HG02798 (cell line): ENCODE measurements at regions not wholly inside any gene's neighbourhood (a gene's known extent, or its start where the extent isn't known, plus 50 kb on each side); places are given as distances from the start of the nearest gene placed in this dataset.

Experiments used
- ATAC-seq: cut with Tn5 transposase; IDR thresholded peaks from one replicate; pipeline ENCODE4 v1.9.1; 2021; ENCODE audit warnings: mild to moderate bottlenecking; ENCODE audit not compliant: unreplicated experiment, poor library complexity

DNA sequence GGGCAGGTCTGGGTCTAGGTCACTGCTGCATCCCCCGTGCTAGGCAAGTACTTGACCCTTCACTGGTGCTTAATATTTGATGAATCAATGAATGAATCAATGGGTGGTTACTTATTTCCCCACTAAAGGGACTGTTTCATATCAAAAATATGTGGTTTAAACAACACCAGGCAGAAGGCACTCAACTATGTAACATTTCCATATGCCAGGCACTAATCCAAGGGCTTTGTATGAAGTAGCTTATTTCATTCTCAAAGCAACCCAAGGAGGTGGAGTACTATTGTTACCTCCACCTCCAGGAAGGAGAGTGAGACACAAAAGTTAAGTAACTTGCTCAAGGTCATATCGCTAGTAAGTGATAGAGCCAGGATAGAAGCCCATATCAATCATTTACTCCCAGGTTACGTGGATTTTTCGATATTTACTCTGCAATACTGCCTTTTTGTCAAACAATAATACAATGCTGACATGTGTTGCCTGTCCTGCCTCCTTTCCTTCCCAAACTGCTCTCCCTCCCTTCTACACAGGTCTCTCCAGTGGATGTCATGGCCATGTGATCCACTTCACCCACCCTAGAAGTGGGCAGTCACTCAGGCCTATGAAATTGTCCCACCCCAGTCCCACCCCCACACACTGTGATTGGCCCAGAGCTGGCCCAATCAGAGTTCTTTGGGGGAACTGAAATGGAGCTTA lies 142.8 kb downstream of the ETS2 start:
- ATAC-seq, result no peak

DNA sequence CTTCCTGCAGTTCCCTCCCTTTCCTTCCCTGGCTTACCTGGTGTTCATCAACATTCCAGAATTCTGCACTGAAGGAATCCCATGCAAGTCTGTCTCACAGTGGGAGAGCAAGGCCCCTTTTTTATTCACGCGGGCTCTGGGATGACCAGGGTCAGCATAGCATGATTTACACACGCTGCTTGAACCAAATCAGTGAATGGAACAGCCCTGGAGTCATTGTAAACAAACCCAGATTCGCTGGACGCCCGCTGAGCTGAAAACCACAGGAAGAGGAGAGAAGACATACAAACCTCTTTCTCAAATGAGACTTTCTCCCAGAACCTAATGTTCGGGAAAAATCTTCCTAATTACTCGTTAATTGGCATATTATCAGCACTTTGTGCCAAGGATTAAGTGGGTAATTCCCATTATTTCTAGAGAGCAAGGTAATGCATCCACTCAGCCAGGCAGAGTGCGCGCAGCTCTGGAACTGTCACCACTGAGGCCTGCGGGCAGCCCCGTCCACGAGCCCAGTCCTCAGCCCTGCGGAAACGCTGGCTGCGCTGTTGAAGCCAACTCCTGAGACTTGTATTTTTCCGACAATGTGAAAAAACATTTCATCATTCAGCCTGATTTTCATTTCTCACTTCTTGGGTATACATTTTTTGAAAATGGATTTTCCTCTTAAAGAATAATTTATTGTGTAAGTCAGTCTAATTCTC lies 140.0 kb downstream of the ETS2 start:
- no peak for ATAC-seq

DNA sequence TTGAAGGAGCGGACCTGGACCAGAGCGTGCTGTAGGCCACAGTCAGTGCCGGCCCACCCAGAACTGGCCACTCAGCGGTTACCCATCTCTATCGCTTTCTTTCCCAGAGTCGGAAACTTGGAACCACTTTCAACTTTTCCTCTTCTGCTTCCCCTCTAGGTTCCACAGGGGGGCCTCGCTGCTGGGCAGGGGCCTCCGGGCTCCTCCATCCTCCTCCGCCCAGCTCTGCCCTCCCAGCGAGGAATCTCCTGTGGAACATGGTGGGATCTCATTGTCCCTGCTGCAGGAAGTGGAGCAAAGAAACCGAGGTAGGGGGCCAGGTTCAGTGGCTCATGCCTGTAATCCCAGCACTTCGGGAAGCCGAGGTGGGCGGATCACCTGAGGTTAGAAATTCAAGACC lies 139.2 kb downstream of the ETS2 start:
- no peak for ATAC-seq

DNA sequence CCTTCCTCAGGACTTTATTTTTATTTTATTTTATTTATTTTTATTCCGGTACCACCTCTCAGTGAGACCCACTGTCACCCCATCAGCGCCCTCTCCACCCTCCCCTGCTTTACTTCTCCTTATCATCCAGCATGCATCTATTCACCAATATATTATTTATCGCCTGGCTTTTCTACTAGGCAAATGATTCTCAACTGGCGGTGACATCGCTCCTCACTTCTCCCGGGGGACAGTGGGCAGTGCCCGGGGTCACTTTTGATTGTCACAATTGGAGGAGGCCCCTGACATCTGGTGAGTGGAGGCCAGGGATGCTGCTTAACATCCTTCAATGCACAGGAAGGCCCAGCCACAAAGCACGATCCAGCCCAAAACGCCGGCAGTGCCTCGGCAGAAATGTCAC lies 138.7 kb downstream of the ETS2 start:
- ATAC-seq, result no peak

DNA sequence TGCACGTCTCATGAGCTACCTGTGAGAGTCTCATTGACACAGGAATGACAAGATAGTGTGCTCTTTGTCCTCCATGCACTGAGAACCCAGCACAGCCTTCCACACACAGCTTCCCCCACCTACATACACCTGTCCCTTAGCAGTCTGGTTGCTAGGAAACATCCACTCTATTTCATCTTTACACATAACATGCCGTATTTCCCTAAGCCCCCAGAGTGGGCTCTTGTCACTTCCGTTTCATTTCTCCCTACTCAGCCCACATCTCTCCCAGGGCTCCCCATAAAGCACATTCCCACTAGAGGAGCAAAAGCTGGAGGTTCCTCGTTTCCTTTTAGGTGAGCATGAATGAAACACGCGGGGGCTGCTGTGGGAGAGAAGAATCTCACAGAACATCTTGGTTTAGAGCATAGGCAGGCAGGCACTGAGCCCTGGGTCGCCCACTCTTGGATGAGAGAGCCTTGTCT lies 137.1 kb downstream of the ETS2 start:
- ATAC-seq, result no peak

DNA sequence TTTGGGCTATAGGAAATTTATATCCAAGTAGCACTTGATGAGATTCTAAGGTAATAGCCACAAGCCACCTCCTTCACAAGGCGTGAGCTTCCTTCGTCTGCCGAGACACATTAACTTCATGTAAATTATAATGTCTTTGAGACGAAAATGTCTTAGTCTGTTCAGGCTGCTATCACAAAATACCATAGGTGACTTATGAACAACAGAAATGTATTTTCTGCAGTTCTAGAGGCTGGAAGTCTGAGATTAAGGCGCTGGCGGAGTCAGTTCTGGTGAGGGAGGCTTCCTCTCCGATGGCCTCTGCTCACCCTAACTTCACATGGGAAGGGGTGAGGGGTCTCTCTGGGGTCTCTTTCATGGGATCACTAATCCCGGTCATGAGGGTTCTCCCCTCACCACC lies 133.0 kb downstream of the ETS2 start:
- no peak for ATAC-seq

DNA sequence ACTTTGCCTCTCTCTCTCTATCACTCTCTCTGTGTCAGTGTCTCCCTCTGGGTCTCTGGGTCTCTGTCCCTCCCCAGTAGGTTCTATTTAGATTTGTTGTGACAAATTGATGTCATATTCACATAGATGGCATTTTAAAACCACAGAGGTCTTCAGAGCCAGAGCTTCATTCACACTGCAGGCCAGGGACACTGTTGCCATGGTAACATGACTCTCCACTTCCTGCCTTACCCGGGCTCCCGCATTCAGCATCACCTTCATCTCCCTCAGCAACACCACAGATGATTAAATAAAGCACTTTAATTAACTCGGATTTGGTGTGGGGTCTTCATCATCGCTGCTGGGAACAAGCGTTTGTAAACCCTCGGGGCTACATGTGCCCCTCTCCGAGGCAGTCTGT lies 132.6 kb downstream of the ETS2 start:
- no peak for ATAC-seq

DNA sequence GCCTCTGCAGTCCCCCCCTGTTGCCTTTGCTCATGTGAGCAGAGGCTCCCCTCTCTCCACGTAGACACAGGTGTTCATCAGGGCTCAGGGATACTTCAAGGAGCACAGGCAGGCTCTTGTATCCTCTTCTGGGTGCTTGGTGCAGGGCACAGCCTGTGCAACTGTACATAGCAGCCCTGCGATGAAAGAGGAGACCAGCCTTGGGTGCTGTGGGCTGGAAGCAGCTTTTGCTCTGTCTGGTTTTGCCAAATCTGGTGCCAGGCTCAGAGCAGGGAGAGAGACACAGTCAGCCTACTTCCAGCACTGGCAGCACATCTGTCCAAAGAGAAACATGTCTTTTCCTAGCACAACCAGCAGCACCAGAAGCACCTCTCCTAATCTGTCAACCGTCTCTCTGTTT lies 132.1 kb downstream of the ETS2 start:
- no peak for ATAC-seq

DNA sequence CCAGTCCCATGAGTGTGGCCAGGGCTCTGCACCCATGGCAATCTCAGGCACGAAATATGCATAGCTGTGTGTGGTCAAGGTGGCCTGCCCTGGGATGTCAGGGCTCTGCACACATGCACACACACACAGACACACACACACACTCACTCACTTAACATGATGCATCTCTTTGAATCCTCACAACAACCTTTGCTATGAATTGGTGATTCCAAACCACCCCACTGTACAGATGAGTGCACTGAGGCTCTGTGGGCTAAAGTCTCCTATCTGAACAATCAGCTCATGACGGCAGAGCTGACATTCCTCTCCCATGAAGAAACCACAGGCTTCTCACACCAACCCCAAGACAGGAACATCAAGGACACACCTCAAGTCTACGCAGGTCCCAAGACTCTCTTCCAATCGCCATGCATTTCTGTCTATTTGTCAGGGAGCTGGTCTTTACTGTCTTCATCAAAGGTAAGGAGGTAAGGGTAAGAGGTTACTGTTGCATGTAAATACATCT lies 131.6 kb downstream of the ETS2 start:
- ATAC-seq, result no peak

DNA sequence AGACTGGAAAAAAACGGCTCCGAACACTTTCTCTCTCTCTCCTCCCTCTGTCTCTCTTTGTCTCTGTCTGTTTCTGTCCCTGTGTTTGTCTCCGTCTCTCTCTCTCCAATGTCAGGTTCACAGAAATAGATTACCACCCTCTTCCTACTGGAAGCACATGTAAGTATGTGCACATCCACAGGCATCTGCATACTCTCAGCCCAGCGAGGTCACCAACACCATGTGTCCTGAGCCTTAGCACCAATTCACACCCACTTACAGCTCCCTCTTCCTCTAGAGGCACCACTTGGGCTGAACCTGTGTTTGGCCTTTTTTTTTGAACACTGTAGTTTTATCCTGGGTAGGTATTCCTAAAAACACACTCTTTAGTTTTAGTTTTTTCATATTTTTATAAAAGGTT lies 130.5 kb downstream of the ETS2 start:
- no peak for ATAC-seq

DNA sequence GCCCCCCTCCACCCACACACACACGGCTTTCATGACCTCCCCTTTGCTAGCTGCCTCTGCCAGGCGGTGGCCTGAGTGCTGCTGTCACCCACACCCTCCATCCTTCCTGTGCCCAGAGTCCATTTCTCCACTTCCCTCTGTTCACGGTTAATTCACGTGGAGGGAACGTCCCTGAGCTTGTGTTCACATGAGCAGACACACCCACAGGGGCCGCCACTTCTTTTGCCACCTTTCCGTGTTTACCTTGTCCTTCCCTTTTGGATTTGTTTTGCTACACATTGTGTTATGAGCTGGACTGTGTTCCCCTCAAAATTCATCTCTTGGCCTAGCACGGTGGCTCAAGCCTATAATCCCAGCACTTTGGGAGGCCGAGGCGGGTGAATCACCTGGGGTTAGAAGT lies 128.0 kb downstream of the ETS2 start:
- no peak for ATAC-seq

DNA sequence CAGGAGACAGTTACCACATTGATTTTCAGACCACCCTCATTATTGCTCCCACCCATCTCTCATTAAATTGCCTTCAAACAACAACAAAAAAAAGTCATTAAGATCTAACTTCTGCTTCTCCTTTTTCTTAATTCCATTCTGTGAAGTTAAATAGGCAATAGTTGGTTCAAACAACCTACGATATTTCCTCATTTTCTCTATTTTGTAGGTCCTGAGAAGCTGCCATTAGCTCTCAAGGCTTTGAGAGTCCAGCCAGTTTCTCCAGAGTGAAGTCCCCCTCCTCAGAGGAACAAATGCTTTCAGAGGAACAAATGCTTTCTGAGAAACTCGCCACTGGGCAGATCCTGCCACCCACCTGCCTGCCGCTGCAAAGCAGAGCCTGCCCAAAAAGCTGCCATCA lies 125.6 kb downstream of the ETS2 start:
- no peak for ATAC-seq

DNA sequence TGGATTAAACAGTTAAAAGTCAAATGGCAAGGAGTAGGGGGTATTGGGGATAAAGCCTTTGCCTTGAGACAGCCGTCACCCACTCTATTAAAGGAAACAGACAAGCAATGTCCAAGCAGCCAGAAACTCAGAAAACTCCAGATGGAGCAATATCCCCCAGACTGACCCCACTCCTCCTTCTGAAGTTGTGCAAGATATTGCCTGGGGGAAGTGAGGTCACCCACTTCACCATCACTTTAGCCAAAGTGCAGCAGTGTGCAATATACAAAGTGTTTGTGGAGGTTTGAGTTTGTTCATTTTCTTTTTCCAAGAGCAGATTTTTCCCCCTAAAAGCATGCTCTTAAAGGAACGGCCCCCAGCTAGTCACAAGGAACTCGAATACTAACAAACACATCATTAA lies 125.1 kb downstream of the ETS2 start:
- ATAC-seq, result no peak

DNA sequence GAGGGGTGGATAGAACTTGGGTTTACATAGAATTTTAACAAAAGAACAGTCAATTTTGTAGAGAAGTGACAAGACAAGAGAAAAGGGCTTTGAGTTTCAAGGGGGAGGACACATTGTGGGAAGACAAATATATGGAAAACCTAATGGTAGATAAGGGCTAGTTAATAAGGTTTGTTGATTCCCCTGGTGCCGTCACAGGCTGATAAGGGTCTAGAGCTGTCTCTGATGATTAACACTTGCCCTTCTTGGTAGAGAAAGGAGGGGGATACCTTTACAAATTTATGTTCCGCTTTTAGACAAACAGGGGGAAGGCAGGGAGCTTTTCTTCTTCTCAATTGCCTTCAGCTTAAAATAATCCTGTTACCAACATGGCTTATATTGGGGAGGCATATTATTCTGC lies 124.3 kb downstream of the ETS2 start:
- no peak for ATAC-seq

DNA sequence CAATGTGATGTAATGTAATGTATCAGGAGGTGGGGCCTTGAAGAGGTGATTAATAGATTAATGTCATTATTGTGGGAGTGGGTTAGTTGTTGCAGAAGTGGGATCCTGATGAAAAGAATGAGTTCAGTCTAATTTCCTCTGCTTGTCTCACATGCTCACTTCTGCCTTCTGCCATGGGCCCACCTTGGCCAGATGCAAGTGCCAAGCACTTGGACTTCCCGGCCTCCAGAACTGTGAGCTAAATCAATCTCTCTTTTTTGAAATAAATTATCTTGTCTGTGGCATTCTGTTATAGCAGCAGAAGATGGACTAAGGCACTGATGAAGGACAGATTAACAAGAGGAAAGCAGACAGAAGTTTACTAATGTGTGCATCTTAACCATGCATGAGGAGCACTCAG lies 123.9 kb downstream of the ETS2 start:
- ATAC-seq, result no peak

DNA sequence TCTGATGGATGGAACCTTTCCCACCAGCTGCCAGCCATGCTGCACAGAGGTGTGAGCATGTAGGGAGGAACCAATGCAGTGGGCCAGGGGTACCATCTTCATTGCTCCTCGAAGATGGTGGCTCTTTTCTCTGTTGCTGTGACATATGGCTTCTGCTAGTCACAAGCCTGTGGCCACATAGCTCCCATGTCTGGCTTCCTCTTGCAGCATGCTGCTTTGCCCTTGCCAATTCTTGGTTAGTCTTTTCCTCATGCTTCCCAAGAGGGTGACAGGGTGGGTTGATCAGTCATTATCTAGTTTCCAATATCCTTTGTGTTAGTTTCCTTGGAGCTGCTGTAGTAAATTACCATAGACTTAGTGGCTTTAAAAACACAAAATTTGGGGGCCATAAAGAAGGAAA lies 123.4 kb downstream of the ETS2 start:
- ATAC-seq, result no peak

DNA sequence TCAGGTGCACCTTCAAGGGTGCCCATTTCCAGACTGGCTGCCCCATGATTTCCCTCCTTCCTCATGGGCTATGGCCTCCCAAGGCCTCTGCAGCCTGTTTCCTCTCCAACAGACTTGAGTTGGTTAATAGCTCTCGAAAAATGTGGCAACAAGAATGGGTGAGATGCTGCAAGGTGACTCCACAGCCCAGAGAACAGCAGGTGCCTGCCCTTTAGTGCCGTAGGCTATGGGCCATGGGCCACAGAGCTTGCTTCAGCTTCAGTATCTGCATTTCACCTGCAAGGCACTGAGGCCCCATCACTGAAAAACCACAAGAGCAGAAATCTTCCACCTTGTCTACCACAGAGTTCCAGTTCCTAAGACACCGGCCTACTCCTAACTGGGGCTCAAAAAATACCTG lies 122.0 kb downstream of the ETS2 start:
- ATAC-seq, result no peak

DNA sequence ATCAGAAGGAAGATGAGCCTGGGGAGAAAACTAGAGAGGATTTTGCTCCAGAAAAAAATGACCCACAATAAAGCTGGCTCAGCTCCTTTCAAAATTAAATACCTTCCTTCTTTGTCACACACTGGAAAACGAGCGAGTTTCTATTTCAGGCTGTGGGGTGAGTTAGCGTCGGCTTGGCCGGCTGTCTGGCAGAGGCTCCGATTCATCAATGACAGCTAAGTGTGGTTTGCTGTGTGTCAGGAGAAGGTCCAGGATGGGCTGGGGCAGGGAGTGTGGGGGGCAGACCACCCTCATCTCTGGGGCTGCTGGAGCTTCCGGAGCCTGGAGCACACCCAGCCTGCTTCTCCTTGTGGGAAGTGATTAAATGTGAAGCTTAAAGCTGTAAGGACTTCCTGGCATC lies 120.2 kb downstream of the ETS2 start:
- ATAC-seq, result no peak

DNA sequence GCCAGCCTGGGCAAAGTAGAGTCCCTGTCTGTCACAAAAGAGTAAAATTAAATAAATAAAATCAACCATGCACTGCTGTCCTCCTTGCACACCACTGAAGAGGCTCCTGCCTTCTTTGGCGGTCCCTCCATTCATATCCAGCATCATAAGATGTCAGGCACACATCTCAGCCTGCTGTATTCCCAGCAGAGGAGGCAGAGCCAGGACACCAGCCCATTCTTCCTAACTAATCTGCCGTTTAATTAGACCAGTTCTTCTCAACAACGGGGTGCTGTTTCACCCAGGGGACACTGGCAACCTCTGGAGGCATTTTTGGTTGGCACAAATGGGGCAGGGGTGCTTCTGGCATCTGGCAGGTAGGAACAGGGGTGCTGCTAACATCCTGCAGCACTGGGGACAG lies 119.7 kb downstream of the ETS2 start:
- no peak for ATAC-seq

DNA sequence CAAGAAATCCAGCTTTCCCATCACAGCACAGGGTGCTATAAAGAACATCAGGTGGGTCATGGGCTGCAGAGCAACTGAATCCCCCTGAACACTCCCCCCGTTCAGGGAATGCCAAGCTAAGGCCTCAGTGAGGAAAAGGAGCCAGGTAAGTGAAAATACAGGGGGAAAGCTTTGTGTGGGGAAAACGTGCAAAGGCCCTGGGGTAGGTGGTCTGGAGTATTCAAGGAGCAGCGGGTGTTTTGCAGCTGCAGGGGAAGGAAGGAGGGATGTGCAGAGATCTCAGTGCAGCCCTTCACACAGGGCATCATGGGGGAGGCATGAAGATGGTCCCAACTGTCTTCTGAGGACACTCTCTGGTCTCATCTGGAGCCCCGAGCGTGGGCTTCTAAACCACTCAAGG lies 119.2 kb downstream of the ETS2 start:
- ATAC-seq, result no peak

DNA sequence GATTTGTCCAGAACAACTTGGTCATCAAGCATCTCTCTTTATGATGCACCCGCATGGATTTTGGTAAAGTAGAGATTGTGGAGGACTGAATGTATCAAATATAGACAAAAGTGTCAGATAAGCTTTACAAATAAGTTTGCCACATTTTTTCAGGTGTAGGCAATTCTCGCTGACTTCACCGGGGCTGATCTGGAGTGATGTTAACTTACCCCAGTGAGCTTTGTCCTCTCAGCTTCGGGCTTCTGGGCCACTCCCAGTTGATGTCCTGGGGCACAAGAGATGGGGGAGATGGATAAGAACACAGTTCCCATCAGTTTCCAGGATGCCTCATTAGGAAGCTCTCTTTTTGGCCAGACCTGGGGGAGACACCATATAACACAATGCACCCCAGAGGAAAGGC lies 117.7 kb downstream of the ETS2 start:
- ATAC-seq, result no peak
